ENCODE measurements at regions not wholly inside any gene's neighbourhood (a gene's known extent, or its start where the extent isn't known, plus 50 kb on each side); places are given as distances from the start of the nearest gene placed in this dataset.

DNA sequence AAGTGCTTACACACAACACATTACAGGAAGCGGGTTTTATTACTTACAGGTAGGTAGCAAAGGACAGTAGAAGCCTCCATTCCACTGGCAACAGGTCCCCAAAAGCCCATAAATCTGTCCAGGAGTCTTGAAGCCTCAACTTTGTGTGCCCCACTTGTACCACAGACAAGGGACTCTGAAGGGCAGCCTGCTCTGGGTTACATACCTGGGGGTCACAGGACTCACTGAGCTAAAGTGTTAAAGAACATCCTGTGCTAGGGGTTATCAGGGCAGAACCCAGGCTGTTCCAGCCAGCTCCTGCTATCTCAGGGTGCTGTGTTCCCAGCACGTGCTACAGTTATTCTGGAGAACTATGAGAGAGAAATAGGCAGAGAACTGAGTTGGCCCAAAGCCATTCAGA is 230.9 kb upstream of the SLC10A2 start:
- H3K79me2 ChIP-seq (ENCODE audit: control insufficient read depth, low read length) = no peaks in the 10 kb centered on the region
- H3K9me2 ChIP-seq (replicated peaks; ENCODE audit: control insufficient read depth, low read length) = no peaks in the 10 kb centered on the region
- no peak overlapping the region for H3K27ac ChIP-seq (ENCODE audit: low read depth, low read length)
- no peaks in the 10 kb centered on the region for H3F3A ChIP-seq (ENCODE audit: control insufficient read depth, insufficient read depth)
- peaks cover 3% of the 10 kb centered on the region; the same call in 1 of the 2 replicates for H3K9me3 ChIP-seq (ENCODE audit: control insufficient read depth, insufficient read depth, low read length)
- no peak for TF ChIP-seq EZH2phosphoT487 (IDR thresholded peaks at IDR 0.05; ENCODE audit: borderline replicate concordance, low read length)
- TF ChIP-seq, protein P1, sequence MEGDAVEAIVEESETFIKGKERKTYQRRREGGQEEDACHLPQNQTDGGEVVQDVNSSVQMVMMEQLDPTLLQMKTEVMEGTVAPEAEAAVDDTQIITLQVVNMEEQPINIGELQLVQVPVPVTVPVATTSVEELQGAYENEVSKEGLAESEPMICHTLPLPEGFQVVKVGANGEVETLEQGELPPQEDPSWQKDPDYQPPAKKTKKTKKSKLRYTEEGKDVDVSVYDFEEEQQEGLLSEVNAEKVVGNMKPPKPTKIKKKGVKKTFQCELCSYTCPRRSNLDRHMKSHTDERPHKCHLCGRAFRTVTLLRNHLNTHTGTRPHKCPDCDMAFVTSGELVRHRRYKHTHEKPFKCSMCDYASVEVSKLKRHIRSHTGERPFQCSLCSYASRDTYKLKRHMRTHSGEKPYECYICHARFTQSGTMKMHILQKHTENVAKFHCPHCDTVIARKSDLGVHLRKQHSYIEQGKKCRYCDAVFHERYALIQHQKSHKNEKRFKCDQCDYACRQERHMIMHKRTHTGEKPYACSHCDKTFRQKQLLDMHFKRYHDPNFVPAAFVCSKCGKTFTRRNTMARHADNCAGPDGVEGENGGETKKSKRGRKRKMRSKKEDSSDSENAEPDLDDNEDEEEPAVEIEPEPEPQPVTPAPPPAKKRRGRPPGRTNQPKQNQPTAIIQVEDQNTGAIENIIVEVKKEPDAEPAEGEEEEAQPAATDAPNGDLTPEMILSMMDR (IDR thresholded peaks at IDR 0.05; ENCODE audit: low read depth, low read length, poor library complexity, severe bottlenecking) = no peak
- H4K20me1 ChIP-seq (ENCODE audit: control insufficient read depth, insufficient read depth, low read depth, low read length) = no peaks in the 10 kb centered on the region
- H3K4me2 ChIP-seq (ENCODE audit: low read length) = no peak overlapping the region
- H3K27me3 ChIP-seq (ENCODE audit: control insufficient read depth, low read length) = no peaks in the 10 kb centered on the region
- H3K36me3 ChIP-seq (ENCODE audit: control insufficient read depth, low read length) = no peaks in the 10 kb centered on the region
- no peak overlapping the region for H3K4me3 ChIP-seq (ENCODE audit: low read length)
- H3K4me1 ChIP-seq (ENCODE audit: control insufficient read depth, low read length) = no peaks in the 10 kb centered on the region

DNA sequence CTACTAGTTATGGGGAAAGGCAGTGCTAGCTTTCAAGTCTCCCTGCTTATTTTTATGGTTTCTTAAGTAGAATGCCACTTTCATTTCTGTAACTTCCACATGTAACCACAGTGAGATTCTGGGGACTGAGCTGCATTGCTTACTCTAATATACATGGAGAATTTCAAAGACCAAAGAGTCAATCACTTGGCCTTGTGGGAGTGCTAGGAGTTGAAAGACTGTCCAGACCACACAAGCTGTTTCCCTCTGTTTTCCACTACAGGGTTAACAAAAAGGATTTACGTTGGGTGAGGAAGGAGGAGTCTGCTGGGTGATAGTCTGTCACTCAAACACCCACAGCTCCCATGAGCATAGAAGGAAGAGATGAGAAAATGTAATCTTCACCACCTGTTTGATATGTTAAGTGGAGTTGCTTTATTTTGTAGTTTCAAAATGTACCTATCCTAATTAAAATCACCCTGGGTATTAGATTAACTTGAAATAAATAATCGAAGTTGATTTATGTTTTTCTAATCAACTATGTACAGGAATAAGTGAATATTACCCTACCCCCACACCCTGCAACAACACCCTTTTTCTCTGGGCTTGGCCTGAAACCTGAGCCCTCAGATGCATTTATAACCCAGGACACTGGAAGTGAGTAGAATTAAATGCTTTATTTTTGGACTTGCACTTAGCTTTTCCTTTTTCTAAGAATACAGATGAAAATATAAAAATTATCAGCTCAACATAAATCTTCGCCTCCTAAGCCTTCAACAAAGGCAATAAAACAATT is 225.8 kb upstream of the SLC10A2 start:
- Histone ChIP-seq H3K27ac (ENCODE audit: low read depth, low read length) (no peak overlapping the region), H3K4me2 (ENCODE audit: low read length) (no peak overlapping the region), H3K79me2 (ENCODE audit: control insufficient read depth, low read length) (no peaks in the 10 kb centered on the region)

DNA sequence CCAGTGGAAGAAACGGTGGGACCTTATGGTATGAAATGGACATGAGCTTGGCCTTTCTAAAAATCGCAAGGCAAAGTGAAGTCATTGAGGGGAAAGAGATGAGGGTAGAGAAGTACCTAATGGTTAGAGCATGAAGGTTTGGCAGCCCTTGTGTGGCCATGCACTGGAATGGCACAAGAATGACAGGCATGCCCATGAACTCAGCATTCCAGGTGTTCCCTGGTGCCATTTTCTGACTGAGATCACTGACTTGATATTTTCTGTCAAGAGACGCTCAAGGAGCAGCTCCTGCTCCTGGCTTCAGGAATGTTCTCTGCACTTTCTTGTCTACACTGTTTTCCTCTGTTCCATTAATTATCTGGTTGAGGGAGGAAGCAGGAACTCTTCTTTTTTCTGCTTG is 225.0 kb upstream of the SLC10A2 start:
- TF ChIP-seq, protein P1 (IDR thresholded peaks at IDR 0.05; ENCODE audit: low read depth, low read length, poor library complexity, severe bottlenecking) = no peak
- no peak for TF ChIP-seq EZH2phosphoT487 (IDR thresholded peaks at IDR 0.05; ENCODE audit: borderline replicate concordance, low read length)
- H3K79me2 ChIP-seq (ENCODE audit: control insufficient read depth, low read length) = no peaks in the 10 kb centered on the region
- H3K27me3 ChIP-seq (ENCODE audit: control insufficient read depth, low read length) = no peaks in the 10 kb centered on the region

More for the DNA sequence above, 225.8 kb upstream of the SLC10A2 start:
- Histone ChIP-seq H3K4me3 (ENCODE audit: low read length) (no peak overlapping the region), H3K9me2 (replicated peaks; ENCODE audit: control insufficient read depth, low read length) (no peaks in the 10 kb centered on the region), H3K4me1 (ENCODE audit: control insufficient read depth, low read length) (no peaks in the 10 kb centered on the region), H4K20me1 (ENCODE audit: control insufficient read depth, insufficient read depth, low read depth, low read length) (no peaks in the 10 kb centered on the region), H3F3A (ENCODE audit: control insufficient read depth, insufficient read depth) (no peaks in the 10 kb centered on the region), H3K9me3 (ENCODE audit: control insufficient read depth, insufficient read depth, low read length) (no peaks in the 10 kb centered on the region), H3K36me3 (ENCODE audit: control insufficient read depth, low read length) (no peaks in the 10 kb centered on the region), H3K27me3 (ENCODE audit: control insufficient read depth, low read length) (no peaks in the 10 kb centered on the region)
- TF ChIP-seq, protein P1 (IDR thresholded peaks at IDR 0.05; ENCODE audit: low read depth, low read length, poor library complexity, severe bottlenecking) = no peak
- TF ChIP-seq EZH2phosphoT487 (IDR thresholded peaks at IDR 0.05; ENCODE audit: borderline replicate concordance, low read length) = no peak

More for the DNA sequence above, 225.0 kb upstream of the SLC10A2 start:
- Histone ChIP-seq H3K4me1 (ENCODE audit: control insufficient read depth, low read length) (no peaks in the 10 kb centered on the region), H3K4me3 (ENCODE audit: low read length) (no peak overlapping the region), H3K4me2 (ENCODE audit: low read length) (no peak overlapping the region), H3K9me3 (ENCODE audit: control insufficient read depth, insufficient read depth, low read length) (no peaks in the 10 kb centered on the region), H3F3A (ENCODE audit: control insufficient read depth, insufficient read depth) (no peaks in the 10 kb centered on the region), H3K27ac (ENCODE audit: low read depth, low read length) (no peak overlapping the region), H3K36me3 (ENCODE audit: control insufficient read depth, low read length) (no peaks in the 10 kb centered on the region), H3K9me2 (replicated peaks; ENCODE audit: control insufficient read depth, low read length) (no peaks in the 10 kb centered on the region), H4K20me1 (ENCODE audit: control insufficient read depth, insufficient read depth, low read depth, low read length) (no peaks in the 10 kb centered on the region)
